ENCODE measurements at regions not wholly inside any gene's neighbourhood (a gene's known extent, or its start where the extent isn't known, plus 50 kb on each side); places are given as distances from the start of the nearest gene placed in this dataset.

GRCh38 chr3:17974206-17974841, 231.9 kb upstream of the TBC1D5 start:
- DNase-seq: no peak

GRCh38 chr3:17972959-17973906, 230.8 kb upstream of the TBC1D5 start:
- no peak for DNase-seq

GRCh38 chr3:17972476-17972875, 230.0 kb upstream of the TBC1D5 start:
- no peak for DNase-seq

GRCh38 chr3:17972030-17972429, 229.6 kb upstream of the TBC1D5 start:
- no peak for DNase-seq

GRCh38 chr3:17969985-17970568, 227.6 kb upstream of the TBC1D5 start:
- no peak for DNase-seq

- DNase-seq: no peak
Measured at GRCh38 chr3:17969244-17969643, 226.8 kb upstream of the TBC1D5 start.

- DNase-seq: no peak
Measured at GRCh38 chr3:17967953-17968607, 225.6 kb upstream of the TBC1D5 start.

GRCh38 chr3:17967111-17967510, 224.7 kb upstream of the TBC1D5 start:
- no peak for DNase-seq

- DNase-seq: no peak
Measured at GRCh38 chr3:17965331-17965730, 222.9 kb upstream of the TBC1D5 start.

GRCh38 chr3:17964108-17964507, 221.7 kb upstream of the TBC1D5 start:
- DNase-seq: no peak

GRCh38 chr3:17955411-17955810, 213.0 kb upstream of the TBC1D5 start:
- no peak for DNase-seq

GRCh38 chr3:17954801-17955200, 212.4 kb upstream of the TBC1D5 start:
- DNase-seq: no peak

- DNase-seq: no peak
Measured at GRCh38 chr3:17951241-17951640, 208.8 kb upstream of the TBC1D5 start.

GRCh38 chr3:17949101-17949500, 206.7 kb upstream of the TBC1D5 start:
- no peak for DNase-seq

GRCh38 chr3:17947833-17948232, 205.4 kb upstream of the TBC1D5 start:
- DNase-seq: no peak

GRCh38 chr3:17946619-17947018, 204.2 kb upstream of the TBC1D5 start:
- no peak for DNase-seq

- no peak for DNase-seq
Measured at GRCh38 chr3:17945799-17946399, 203.5 kb upstream of the TBC1D5 start.

- no peak for DNase-seq
Measured at GRCh38 chr3:17945018-17945798, 202.8 kb upstream of the TBC1D5 start.

- DNase-seq: no peak
Measured at GRCh38 chr3:17942856-17943255, 200.4 kb upstream of the TBC1D5 start.

- no peak for DNase-seq
Measured at GRCh38 chr3:17941766-17942165, 199.3 kb upstream of the TBC1D5 start.

- no peak for DNase-seq
Measured at GRCh38 chr3:17941152-17941551, 198.7 kb upstream of the TBC1D5 start.

- no peak for DNase-seq
Measured at GRCh38 chr3:17939157-17939556, 196.7 kb upstream of the TBC1D5 start.

Measured in DMS 273 treated with DMSO at 0.1 percent for 48 hours (cell line).